Uterus (tissue), 2 donors: ENCODE measurements at regions not wholly inside any gene's neighbourhood (a gene's known extent, or its start where the extent isn't known, plus 50 kb on each side); places are given as distances from the start of the nearest gene placed in this dataset.

Source experiments
- CTCF ChIP-seq, 4 experiments: fragments of 200-600 bp in 2 of 4; fragments of 450-650 bp in 2 of 4; sonication (generic) in 2 of 4; IDR thresholded peaks; one replicate each; pipeline ENCODE4 v1.5.1; 2016 to 2019; ENCODE audit warnings: antibody characterized with exemption in 4 of 4, mild to moderate bottlenecking in 2 of 4, moderate library complexity in 1 of 4
- POLR2A ChIP-seq, 2 donors: fragments of 450-650 bp; IDR thresholded peaks; one replicate each; pipeline ENCODE4 v1.6.1; 2016; ENCODE audit warnings: antibody characterized with exemption in 2 of 2, mild to moderate bottlenecking in 1 of 2, moderate library complexity in 1 of 2

GRCh38 chr7:155387066-155387620 lies 70.8 kb upstream of the EN2 start:
- TF ChIP-seq CTCF (IDR thresholded peaks at IDR 0.05) = no peak
- no peak for TF ChIP-seq POLR2A (IDR thresholded peaks at IDR 0.05)
